Activated T-helper 2 cell treated with anti-CD3 and anti-CD28 coated beads, Interferon-gamma antibody, Interleukin-2, Interleukin-4, amounts not matched to agents 10 μg/mL and 5 μg/mL and 100 μg/mL, durations not matched to agents 14 hours and 24 hours and 36 hours (primary cell): ENCODE measurements at regions not wholly inside any gene's neighbourhood (a gene's known extent, or its start where the extent isn't known, plus 50 kb on each side); places are given as distances from the start of the nearest gene placed in this dataset.

ENCODE experiments used
- DNase-seq: peaks from one replicate; pipeline ENCODE4 v3.0.0; 2021; ENCODE audit warnings: low spot score
- H3K27ac Mint-ChIP-seq: one replicate; pipeline ENCODE4 v1.8.0; 2021; ENCODE audit warnings: mixed read lengths
- H3K27me3 Mint-ChIP-seq: one replicate; pipeline ENCODE4 v1.8.0; 2021; ENCODE audit warnings: low read depth, mixed read lengths
- H3K36me3 Mint-ChIP-seq: one replicate; pipeline ENCODE4 v1.8.0; 2021; ENCODE audit warnings: low read depth, mixed read lengths
- H3K4me1 Mint-ChIP-seq: one replicate; pipeline ENCODE4 v1.8.0; 2021; ENCODE audit warnings: low read depth, mixed read lengths
- H3K4me3 Mint-ChIP-seq: one replicate; pipeline ENCODE4 v1.8.0; 2021; ENCODE audit warnings: low read depth, mild to moderate bottlenecking, moderate library complexity, mixed read lengths
- H3K9me3 Mint-ChIP-seq: one replicate; pipeline ENCODE4 v1.8.0; 2021; ENCODE audit warnings: mixed read lengths
- intact Hi-C: fragments of 100-400 bp; cut with micrococcal nuclease; formaldehyde crosslinking; loops from one replicate; pipeline ENCODE4 v1.15.1; 2023

DNA sequence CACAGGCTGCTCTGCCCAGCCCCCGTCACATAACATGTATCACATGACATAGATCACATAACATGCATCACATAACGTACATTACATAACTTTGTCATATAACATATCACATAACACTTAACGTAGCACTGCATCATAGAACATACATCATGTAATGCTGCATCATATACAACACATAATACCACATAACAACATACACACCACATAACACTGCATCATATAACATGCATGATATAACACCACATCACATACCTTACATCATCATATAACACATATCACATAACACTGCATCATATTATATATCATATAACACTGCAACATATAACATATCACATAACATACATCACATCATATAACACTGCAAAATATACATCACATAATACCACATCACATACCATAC lies 83.8 kb downstream of the AXIN2 start:
- peaks cover 2% of the 10 kb centered on the region for H3K4me1 Mint-ChIP-seq
- H3K27me3 Mint-ChIP-seq = peaks cover 6% of the 10 kb centered on the region
- intact Hi-C loops = no loop called here
- no peaks in the 10 kb centered on the region for H3K36me3 Mint-ChIP-seq
- no peak overlapping the region for H3K27ac Mint-ChIP-seq
- no peak overlapping the region for H3K4me3 Mint-ChIP-seq
- no peak for DNase-seq
- no peaks in the 10 kb centered on the region for H3K9me3 Mint-ChIP-seq

DNA sequence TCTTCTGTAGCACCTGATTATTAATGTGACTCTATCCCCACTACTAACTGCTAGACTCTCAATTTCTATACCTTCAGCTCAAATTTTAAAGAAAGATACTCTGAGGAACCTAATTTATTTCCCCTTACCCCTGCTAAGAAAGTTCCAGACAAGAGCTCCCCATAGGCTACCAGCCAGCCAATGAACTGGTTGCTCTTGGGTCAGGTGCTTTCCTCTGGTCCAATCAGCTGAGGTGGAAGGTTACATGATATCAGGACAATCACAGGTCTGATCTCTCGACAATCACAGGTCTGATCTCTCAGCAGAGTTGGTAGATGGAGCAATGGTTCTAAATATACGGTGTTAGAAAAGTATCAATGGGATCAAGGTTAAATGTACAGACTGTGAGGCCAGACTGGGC lies 86.8 kb downstream of the AXIN2 start:
- Mint-ChIP-seq H3K36me3 (no peaks in the 10 kb centered on the region), H3K27ac (no peak overlapping the region), H3K27me3 (peaks cover 9% of the 10 kb centered on the region), H3K9me3 (no peaks in the 10 kb centered on the region), H3K4me1 (peaks cover 2% of the 10 kb centered on the region), H3K4me3 (no peak overlapping the region)
- DNase-seq = no peak
- intact Hi-C loops = no loop called here

DNA sequence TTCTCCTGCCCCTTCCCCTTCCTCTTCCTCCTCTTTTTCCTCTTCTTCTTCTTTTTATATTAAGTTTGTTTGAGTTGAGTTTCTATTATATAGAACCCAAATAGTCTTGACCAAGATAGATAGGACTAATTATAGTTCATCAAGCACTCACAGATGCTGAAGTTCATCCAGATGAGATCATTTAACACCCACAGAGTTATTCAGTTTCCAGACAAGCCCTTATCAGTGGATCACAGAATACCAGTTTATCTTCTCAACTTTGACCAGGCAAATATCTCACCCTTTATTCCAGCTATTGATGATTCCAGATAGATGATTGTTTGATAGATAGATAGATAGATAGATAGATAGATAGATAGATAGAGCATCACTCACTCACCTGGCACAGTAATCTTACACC lies 87.5 kb downstream of the AXIN2 start:
- no peak for DNase-seq
- no peak overlapping the region for H3K27ac Mint-ChIP-seq
- H3K9me3 Mint-ChIP-seq = no peaks in the 10 kb centered on the region
- peaks cover 2% of the 10 kb centered on the region for H3K4me1 Mint-ChIP-seq
- intact Hi-C loops = no loop called here
- no peak overlapping the region for H3K4me3 Mint-ChIP-seq
- H3K36me3 Mint-ChIP-seq = no peaks in the 10 kb centered on the region
- H3K27me3 Mint-ChIP-seq = peaks cover 9% of the 10 kb centered on the region

DNA sequence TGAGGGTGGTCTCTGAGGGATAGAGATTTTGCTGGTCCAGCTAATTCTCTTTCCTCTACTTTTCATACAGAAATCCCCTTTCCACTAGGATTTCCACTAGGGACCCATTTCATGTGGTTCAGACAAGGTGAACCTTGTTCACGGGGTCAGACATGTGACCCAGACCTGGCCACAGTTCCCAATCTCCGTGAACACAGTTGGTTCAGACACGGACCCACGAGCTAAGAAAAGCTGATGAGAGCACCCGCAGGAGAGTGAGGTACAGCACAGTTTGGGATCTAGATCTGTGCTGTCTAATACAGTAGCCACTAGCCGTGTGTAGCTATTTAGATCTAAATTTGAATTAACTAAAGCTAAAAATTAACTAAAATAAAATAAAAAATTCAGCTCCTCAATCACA lies 88.1 kb downstream of the AXIN2 start:
- Mint-ChIP-seq H3K9me3 (no peaks in the 10 kb centered on the region), H3K4me1 (peaks cover 2% of the 10 kb centered on the region), H3K4me3 (no peak overlapping the region), H3K27me3 (peaks cover 9% of the 10 kb centered on the region), H3K27ac (no peak overlapping the region), H3K36me3 (no peaks in the 10 kb centered on the region)
- DNase-seq = no peak
- intact Hi-C loops = no loop called here

DNA sequence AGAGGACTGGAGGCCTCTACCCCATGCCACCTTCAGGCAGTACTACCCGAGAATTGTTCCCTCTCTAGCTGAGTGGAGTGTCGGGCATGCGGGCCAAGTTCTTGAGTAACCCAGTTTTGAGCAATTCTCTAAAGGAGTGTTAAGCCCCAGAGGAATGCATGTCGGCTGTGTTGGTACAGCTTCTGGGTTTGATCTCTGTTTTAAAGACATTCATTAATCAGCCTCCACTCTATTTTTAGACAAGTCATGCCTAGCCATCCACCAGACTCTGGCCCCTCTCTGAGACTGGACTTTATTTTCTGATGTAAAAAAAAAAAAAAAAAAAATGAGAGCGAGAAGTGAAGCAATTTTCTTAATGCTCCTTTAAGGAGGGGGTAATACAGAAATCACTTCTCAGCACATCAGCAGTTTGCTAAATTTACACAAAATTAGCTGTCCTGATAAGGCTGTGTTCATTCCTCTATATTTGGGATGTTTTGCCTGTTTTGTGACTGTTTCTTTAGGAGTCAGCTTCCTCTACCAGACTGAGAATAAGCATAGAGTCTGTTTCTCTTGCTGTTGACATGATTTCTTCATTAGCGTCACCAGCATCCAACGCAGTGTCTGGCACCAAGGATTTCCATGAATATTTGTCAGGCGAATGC lies 88.7 kb downstream of the AXIN2 start:
- no peaks in the 10 kb centered on the region for H3K36me3 Mint-ChIP-seq

DNA sequence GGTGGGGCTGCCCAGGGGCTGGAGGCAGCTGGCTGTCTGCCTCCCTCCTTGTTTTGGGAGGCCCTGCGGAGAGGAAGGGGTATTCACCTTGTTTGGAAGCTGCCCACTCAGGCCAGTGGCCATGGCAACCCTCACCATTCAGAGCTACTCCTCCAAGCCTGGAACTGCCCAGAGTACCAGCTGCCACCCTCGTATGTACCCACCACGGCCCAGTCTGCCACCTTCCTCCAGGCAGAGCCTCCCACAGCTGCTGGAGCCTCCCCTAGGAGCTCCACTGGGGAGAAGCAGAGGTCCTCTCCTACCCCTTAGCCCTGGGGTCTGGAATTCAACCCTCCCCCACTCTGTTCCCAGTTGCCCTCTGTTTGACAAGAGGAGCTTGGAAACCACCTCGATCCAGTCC lies 90.7 kb downstream of the AXIN2 start:
- DNase-seq = no peak
- Mint-ChIP-seq H3K27me3 (peaks cover 9% of the 10 kb centered on the region), H3K4me1 (no peaks in the 10 kb centered on the region), H3K4me3 (no peak overlapping the region), H3K27ac (no peak overlapping the region), H3K9me3 (no peaks in the 10 kb centered on the region), H3K36me3 (no peaks in the 10 kb centered on the region)
- intact Hi-C loops = no loop called here

More for the DNA sequence above, 88.7 kb downstream of the AXIN2 start:
- intact Hi-C loops = no loop called here
- H3K4me1 Mint-ChIP-seq = no peaks in the 10 kb centered on the region
- DNase-seq = no peak
- peaks cover 9% of the 10 kb centered on the region for H3K27me3 Mint-ChIP-seq
- H3K4me3 Mint-ChIP-seq = no peak overlapping the region
- H3K27ac Mint-ChIP-seq = no peak overlapping the region
- no peaks in the 10 kb centered on the region for H3K9me3 Mint-ChIP-seq

DNA sequence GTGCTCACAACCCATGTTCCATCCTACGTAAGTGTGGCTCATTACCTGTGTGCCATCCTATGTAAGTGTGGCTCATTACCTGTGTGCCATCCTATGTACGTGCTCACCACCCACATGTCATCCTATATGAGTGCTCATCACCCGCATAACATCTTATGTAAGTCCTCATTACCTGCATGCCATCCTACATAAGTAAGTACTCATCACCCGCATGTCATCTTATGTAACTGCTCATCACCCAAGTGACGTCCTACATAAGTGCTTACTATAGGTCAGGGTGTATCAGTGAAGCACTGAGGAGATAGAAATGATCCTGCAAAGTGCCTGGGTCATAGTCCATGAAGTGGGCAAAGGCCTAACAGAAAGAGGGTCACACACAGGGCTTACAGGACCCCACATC lies 93.1 kb downstream of the AXIN2 start:
- peaks cover 6% of the 10 kb centered on the region for H3K27me3 Mint-ChIP-seq
- H3K36me3 Mint-ChIP-seq = no peaks in the 10 kb centered on the region
- intact Hi-C loops = no loop called here
- DNase-seq = no peak
- no peak overlapping the region for H3K4me3 Mint-ChIP-seq
- H3K27ac Mint-ChIP-seq = no peak overlapping the region
- no peaks in the 10 kb centered on the region for H3K9me3 Mint-ChIP-seq
- H3K4me1 Mint-ChIP-seq = no peaks in the 10 kb centered on the region

DNA sequence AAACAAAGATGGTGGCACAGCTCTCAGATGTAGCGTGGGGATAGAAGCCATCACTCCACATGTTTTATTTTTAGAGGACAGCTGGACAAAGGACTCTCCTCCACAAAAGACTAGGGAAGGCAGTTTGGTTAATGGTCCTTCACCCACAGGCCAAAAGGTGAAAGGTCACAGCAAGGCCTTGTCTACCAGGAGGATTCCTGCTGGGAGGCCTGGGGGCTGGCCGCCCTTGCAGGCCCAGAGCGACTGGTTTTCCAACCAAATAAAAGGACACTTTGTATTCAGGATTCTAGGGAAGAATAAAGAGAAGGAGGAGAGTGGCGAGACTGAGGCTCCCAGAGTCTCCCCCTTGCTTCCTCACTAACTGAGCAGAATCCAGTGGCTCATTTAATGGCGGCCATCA lies 94.3 kb downstream of the AXIN2 start:
- H3K9me3 Mint-ChIP-seq = no peaks in the 10 kb centered on the region
- no peaks in the 10 kb centered on the region for H3K4me1 Mint-ChIP-seq
- H3K27ac Mint-ChIP-seq = no peak overlapping the region
- peaks cover 6% of the 10 kb centered on the region for H3K27me3 Mint-ChIP-seq
- DNase-seq = no peak
- no peaks in the 10 kb centered on the region for H3K36me3 Mint-ChIP-seq
- H3K4me3 Mint-ChIP-seq = no peak overlapping the region
- intact Hi-C loops = no loop called here

DNA sequence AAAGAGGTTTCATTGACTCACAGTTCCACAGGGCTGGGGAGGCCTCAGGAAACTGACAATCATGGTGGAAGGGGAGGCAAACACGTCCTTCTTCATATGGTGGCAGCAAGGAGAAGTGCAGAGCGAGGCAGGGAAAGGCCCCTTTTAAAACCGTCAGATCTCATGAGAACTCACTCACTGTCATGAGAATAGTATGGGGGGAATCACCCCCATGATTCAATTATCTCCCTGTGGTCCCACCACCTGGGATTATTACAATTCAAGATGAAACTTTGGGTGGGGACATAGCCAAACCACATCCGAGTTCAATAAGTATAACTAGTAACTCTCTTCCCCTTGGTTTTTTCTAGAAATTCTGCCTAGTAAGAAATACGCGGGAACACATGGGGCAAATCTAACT lies 94.9 kb downstream of the AXIN2 start:
- DNase-seq = no peak
- intact Hi-C loops = no loop called here
- no peaks in the 10 kb centered on the region for H3K36me3 Mint-ChIP-seq
- H3K4me1 Mint-ChIP-seq = no peaks in the 10 kb centered on the region
- H3K27ac Mint-ChIP-seq = no peak overlapping the region
- peaks cover 8% of the 10 kb centered on the region for H3K27me3 Mint-ChIP-seq
- H3K9me3 Mint-ChIP-seq = no peaks in the 10 kb centered on the region
- no peak overlapping the region for H3K4me3 Mint-ChIP-seq

DNA sequence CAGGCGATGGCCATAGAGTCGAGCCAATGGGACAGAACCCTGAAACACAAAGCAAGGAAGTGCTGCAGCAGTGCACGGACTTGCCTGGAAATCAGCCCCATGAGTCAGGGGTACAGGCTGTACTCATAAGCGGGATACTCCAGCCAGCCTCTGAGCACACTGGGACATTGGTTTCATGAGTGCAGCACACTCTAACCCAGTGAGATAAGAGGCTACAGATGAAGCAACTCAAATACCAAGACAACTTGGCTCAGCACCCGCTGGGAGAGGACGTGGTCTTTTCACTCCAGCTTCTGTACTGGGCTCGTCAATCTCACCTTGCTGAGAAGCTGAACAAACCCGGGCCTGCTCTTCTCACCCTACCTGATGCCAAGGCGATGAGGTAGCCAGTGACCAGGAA lies 98.2 kb downstream of the AXIN2 start:
- no peaks in the 10 kb centered on the region for H3K4me1 Mint-ChIP-seq
- H3K9me3 Mint-ChIP-seq = no peaks in the 10 kb centered on the region
- peaks cover 10% of the 10 kb centered on the region for H3K27me3 Mint-ChIP-seq
- intact Hi-C loops = no loop called here
- no peaks in the 10 kb centered on the region for H3K36me3 Mint-ChIP-seq
- no peak for DNase-seq
- H3K4me3 Mint-ChIP-seq = no peak overlapping the region
- no peak overlapping the region for H3K27ac Mint-ChIP-seq

DNA sequence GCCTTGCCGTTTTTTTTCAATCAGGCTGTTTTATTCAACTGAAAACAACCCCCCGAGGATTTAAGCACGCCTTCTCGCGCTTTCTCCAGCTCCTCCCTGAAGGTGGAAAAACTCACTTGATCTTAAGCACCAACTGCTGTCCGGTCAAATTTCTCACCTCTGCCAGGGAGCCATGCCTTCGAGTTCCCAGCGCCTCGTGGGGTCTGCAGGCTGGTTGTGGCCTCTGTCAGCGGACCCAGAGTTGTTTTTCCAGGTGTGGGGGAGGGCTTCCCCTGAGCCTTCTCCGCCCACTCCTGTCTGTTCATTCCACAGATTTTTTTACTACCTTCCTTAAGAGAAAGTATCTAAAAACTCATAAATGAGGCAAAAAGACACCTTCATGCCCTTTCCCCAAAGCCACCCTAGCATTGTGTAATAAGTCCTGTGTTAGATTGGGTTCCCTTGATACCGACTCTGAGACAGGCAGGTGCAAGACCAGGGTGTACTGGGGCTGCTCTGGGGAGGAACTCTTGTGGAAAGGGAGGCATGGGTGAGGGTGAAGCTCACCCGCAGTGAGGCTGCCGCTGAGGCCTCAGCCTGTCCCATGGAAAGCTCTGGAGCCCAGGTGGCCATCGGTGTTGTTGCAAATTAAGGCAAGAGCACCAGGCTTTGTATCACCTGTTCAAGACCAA lies 101.6 kb downstream of the AXIN2 start:
- Mint-ChIP-seq H3K27me3 (peaks cover 11% of the 10 kb centered on the region), H3K9me3 (no peaks in the 10 kb centered on the region), H3K36me3 (no peaks in the 10 kb centered on the region), H3K27ac (no peak overlapping the region), H3K4me1 (no peaks in the 10 kb centered on the region), H3K4me3 (no peak overlapping the region)
- intact Hi-C loops = loop anchor here (10.0 kb wide), 1 partner anchor 95 kb away; no protein-coding TSS in a partner anchor
- no peak for DNase-seq

DNA sequence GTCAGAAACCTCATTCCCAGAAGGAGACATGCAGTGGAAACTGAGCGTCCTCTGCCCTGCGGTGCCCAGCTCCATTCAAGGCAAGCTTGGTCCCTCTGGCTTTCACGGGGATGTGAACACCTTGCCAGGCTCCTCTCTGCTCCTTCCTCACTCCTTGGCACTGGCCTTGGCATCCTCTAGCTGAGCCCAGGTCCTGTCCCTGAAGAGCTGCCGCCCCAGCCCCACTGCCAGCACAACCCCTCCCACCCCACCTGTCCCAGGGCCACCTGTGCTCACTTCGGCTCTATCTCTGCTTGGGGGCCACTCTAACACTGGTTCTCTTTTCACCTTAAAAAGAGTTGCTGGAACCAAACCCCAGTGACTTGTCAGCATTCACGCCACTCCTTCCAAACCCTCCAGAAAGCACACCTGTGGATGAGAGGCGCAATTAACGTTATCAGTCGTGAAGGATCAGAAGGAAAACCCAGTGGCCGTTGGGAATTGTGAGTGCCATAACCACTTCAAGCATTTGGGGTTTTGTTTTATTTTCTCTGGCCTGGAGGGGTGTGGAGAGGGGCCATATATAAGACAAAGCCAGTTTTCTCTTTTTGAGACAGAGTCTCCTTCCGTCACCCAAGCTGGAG lies 103.7 kb downstream of the AXIN2 start:
- H3K9me3 Mint-ChIP-seq = no peaks in the 10 kb centered on the region
- no peak for DNase-seq
- H3K27me3 Mint-ChIP-seq = peaks cover 11% of the 10 kb centered on the region
- H3K4me3 Mint-ChIP-seq = no peak overlapping the region
- intact Hi-C loops = loop anchor here (10.0 kb wide), 1 partner anchor 97 kb away; no protein-coding TSS in a partner anchor
- no peak overlapping the region for H3K27ac Mint-ChIP-seq
- H3K4me1 Mint-ChIP-seq = no peaks in the 10 kb centered on the region
- H3K36me3 Mint-ChIP-seq = no peaks in the 10 kb centered on the region

DNA sequence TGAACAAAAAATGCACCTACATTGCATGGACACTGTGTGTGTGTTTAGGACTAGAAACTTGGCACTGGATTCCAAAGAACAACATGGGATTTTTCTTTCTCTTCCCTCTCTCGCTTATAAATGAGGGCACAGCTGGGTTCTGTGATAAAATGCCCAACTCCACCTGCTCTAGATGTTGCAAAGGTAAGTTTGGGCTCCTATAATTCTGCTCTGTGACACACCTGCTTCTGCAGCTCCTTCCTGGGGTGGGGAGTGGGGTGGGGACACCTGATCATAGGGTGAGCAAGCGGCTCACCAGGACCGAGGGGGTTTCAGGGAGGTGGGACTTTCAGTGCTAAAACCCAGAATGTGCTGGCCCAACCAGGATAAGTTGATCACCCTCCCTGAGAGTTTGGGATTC lies 104.3 kb downstream of the AXIN2 start:
- no peaks in the 10 kb centered on the region for H3K9me3 Mint-ChIP-seq
- no peaks in the 10 kb centered on the region for H3K4me1 Mint-ChIP-seq
- H3K27me3 Mint-ChIP-seq = peaks cover 11% of the 10 kb centered on the region
- H3K27ac Mint-ChIP-seq = no peak overlapping the region
- intact Hi-C loops = loop anchor here (10.0 kb wide), 1 partner anchor 98 kb away; no protein-coding TSS in a partner anchor
- H3K4me3 Mint-ChIP-seq = no peak overlapping the region
- no peak for DNase-seq
- H3K36me3 Mint-ChIP-seq = no peaks in the 10 kb centered on the region
